ENCODE measurements at regions not wholly inside any gene's neighbourhood (a gene's known extent, or its start where the extent isn't known, plus 50 kb on each side); places are given as distances from the start of the nearest gene placed in this dataset.
"Not testable (repeated sequence)": the region's sequence is repeated elsewhere in the genome, so short reads cannot be mapped to it uniquely, and the experiment has no call there.

DNA sequence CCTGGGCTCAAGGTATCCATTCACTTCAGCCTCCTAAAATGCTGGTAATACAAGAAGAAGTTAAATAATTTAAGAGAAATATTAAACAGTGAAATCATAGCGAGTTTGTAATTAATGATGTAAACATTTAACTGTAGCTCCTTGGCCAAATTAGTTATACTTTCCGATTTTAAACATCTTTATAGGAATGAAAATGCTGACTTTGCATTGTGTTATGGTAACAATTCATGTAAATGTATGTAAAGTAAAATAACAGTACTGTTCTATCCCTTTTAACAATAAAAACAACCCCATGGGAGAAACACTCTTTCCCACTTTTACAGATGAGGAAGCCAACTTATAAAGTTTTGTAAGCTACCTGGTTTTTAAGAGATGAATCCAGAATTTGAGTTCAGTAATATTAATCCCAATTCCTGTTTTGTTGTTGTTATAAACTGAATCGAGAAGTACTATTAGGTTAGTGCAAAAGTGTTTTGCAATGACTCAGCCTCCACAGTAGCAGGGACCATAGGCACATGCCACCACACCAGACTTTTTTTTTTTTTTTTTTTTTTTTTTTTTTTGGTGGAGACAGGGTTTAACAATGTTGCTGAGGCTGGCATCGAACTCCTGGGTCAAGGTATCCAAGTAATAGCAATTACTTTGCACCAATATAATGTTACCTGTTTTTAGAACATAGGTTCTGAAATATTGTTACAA lies 1360.4 kb downstream of the BRINP3 start:
- H3K4me3 ChIP-seq (replicated peaks; ENCODE audit: low read depth, low read length), result no peak overlapping the region
- no peak for DNase-seq (ENCODE audit: low read depth)
- TF ChIP-seq, protein P1, sequence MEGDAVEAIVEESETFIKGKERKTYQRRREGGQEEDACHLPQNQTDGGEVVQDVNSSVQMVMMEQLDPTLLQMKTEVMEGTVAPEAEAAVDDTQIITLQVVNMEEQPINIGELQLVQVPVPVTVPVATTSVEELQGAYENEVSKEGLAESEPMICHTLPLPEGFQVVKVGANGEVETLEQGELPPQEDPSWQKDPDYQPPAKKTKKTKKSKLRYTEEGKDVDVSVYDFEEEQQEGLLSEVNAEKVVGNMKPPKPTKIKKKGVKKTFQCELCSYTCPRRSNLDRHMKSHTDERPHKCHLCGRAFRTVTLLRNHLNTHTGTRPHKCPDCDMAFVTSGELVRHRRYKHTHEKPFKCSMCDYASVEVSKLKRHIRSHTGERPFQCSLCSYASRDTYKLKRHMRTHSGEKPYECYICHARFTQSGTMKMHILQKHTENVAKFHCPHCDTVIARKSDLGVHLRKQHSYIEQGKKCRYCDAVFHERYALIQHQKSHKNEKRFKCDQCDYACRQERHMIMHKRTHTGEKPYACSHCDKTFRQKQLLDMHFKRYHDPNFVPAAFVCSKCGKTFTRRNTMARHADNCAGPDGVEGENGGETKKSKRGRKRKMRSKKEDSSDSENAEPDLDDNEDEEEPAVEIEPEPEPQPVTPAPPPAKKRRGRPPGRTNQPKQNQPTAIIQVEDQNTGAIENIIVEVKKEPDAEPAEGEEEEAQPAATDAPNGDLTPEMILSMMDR (IDR thresholded peaks at IDR 0.05; ENCODE audit: low read length, missing control alignments), result no peak

- TF ChIP-seq, protein P1 (IDR thresholded peaks at IDR 0.05; ENCODE audit: low read length, missing control alignments), result no peak
- H3K4me3 ChIP-seq (replicated peaks; ENCODE audit: low read depth, low read length), result no peak overlapping the region
- DNase-seq (ENCODE audit: low read depth), result no peak
Observed at GRCh38 chr1:189121941-189122340, 1355.7 kb downstream of the BRINP3 start.

DNA sequence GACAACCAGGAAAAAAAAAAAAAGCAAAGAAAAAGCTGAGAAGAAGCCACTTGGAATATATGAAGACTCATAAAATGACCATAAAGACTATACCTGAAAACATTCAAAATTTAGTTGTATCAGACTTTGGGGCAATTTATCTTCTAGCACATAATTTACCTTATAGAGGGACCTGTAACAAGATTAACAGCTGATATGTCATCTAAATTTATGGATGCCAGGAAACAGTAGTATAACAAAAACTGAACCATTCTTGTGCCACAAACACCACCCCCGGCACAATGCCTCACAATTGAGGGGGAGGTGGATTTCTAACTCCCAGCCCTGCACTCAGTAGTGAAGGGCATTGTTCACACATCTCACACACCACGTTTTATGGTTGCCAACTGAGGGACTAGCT lies 1352.0 kb downstream of the BRINP3 start:
- TF ChIP-seq, protein P1 (IDR thresholded peaks at IDR 0.05; ENCODE audit: low read length, missing control alignments), result no peak
- no peak overlapping the region for H3K4me3 ChIP-seq (replicated peaks; ENCODE audit: low read depth, low read length)
- DNase-seq (ENCODE audit: low read depth), result no peak

DNA sequence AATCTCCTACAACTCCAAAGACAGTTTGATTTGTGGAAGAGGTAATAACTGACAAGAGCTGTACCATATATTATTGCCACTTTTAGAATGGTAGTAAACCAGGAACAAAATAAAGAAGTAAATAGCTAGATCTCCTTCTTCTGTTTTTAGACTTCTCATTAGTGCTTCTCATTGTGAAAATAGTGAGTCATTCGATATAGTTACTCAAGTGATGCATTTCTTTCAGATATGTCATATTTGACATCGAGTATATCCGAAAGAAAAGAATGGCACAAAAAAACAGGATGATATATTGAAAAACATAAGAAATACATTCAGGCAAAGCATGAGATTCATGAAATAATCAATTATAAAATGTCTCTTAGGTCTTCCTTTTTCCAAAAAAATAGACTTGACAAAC lies 1346.1 kb downstream of the BRINP3 start:
- H3K4me3 ChIP-seq (replicated peaks; ENCODE audit: low read depth, low read length), result no peak overlapping the region
- DNase-seq (ENCODE audit: low read depth), result peak; percentile 7
- TF ChIP-seq, protein P1 (IDR thresholded peaks at IDR 0.05; ENCODE audit: low read length, missing control alignments), result no peak

DNA sequence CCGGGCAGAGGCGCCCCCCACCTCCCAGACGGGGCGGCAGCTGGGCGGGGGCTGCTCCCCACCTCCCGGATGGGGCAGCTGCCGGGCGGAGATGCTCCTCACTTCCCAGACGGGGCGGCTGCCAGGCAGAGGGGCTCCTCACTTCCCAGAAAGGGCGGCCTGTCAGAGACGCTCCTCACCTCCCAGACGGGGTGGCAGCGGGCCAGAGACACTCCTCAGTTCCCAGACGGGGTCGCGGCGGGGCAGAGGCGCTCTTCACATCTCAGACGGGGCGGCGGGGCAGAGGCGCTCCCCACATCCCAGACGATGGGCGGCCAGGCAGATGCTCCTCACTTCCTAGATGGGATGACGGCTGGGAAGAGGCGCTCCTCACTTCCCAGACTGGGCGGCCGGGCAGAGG lies 1337.9 kb downstream of the BRINP3 start:
- not testable (repeated sequence) for H3K4me3 ChIP-seq (replicated peaks; ENCODE audit: low read depth, low read length); DNase-seq (ENCODE audit: low read depth)

GRCh38 chr1:189141056-189141455 lies 1336.6 kb downstream of the BRINP3 start:
- no peak overlapping the region for H3K4me3 ChIP-seq (replicated peaks; ENCODE audit: low read depth, low read length)
- TF ChIP-seq, protein P1 (IDR thresholded peaks at IDR 0.05; ENCODE audit: low read length, missing control alignments), result no peak
- DNase-seq (ENCODE audit: low read depth), result no peak

GRCh38 chr1:189149547-189150375 lies 1327.9 kb downstream of the BRINP3 start:
- no peak for DNase-seq (ENCODE audit: low read depth)
- no peak overlapping the region for H3K4me3 ChIP-seq (replicated peaks; ENCODE audit: low read depth, low read length)
- TF ChIP-seq, protein P1 (IDR thresholded peaks at IDR 0.05; ENCODE audit: low read length, missing control alignments), result no peak
